ENCODE measurements at regions not wholly inside any gene's neighbourhood (a gene's known extent, or its start where the extent isn't known, plus 50 kb on each side); places are given as distances from the start of the nearest gene placed in this dataset.

DNA sequence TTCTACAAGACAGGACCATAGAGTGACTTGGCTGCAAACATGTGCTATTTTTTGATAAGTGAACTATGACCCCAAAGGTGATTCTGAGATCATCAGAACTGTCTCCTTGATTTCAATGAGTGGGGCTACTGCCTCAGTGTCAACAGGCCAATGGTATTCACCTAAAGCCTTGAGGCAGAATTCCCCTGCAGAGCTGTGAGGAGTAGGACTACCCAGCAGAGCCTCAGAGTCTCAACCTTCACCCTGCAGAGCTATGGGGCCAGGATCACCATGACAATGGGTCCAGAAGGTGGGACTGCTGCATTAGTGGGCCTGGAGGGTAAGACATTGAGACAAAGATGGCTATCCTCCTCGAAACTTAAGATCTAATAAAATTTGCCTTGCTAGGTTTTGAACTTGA lies 1668.2 kb upstream of the SLC39A10 start:
- no peaks in the 10 kb centered on the region for H3K79me2 ChIP-seq (ENCODE audit: insufficient read depth, low read depth, low read length)
- H3K36me3 ChIP-seq (ENCODE audit: insufficient read depth, low read length): no peaks in the 10 kb centered on the region
- H3K4me3 ChIP-seq (ENCODE audit: low read depth, low read length, poor library complexity, severe bottlenecking): no peak overlapping the region
- H4K20me1 ChIP-seq (ENCODE audit: insufficient read depth, low read length): no peaks in the 10 kb centered on the region
- POLR2A ChIA-PET: interaction anchor here (0.7 to 1.5 kb wide), 2 partner anchors 15 to 18 kb away, joined by 3 to 5 read pairs; no protein-coding TSS in a partner anchor
- intact Hi-C loops (cut with micrococcal nuclease; ENCODE audit: unreplicated experiment): no loop called here
- TF ChIP-seq EZH2phosphoT487 (IDR thresholded peaks at IDR 0.05; ENCODE audit: borderline replicate concordance, low read depth, low read length): no peak
- TF ChIP-seq, protein P1, sequence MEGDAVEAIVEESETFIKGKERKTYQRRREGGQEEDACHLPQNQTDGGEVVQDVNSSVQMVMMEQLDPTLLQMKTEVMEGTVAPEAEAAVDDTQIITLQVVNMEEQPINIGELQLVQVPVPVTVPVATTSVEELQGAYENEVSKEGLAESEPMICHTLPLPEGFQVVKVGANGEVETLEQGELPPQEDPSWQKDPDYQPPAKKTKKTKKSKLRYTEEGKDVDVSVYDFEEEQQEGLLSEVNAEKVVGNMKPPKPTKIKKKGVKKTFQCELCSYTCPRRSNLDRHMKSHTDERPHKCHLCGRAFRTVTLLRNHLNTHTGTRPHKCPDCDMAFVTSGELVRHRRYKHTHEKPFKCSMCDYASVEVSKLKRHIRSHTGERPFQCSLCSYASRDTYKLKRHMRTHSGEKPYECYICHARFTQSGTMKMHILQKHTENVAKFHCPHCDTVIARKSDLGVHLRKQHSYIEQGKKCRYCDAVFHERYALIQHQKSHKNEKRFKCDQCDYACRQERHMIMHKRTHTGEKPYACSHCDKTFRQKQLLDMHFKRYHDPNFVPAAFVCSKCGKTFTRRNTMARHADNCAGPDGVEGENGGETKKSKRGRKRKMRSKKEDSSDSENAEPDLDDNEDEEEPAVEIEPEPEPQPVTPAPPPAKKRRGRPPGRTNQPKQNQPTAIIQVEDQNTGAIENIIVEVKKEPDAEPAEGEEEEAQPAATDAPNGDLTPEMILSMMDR (conservative IDR thresholded peaks at IDR 0.05; ENCODE audit: low read length): no peak
- H3K4me2 ChIP-seq (ENCODE audit: low read length): no peak overlapping the region
- no peaks in the 10 kb centered on the region for H3K9me2 ChIP-seq (ENCODE audit: insufficient read depth, low read length)
- no TSS peak for BruUV-seq (replicated peaks)
- H2AFZ ChIP-seq (ENCODE audit: low read length): no peak overlapping the region
- H3K27ac ChIP-seq (ENCODE audit: low read depth, low read length, poor library complexity, severe bottlenecking): no peak overlapping the region
- no peaks in the 10 kb centered on the region for H3K9me3 ChIP-seq (ENCODE audit: low read length)
- CTCF ChIA-PET (ENCODE audit: unreplicated experiment): no interaction called here
- no peak for DNase-seq (ENCODE audit: low spot score)
- H3K4me1 ChIP-seq (ENCODE audit: insufficient read depth, low read length, poor library complexity, severe bottlenecking): no peaks in the 10 kb centered on the region

DNA sequence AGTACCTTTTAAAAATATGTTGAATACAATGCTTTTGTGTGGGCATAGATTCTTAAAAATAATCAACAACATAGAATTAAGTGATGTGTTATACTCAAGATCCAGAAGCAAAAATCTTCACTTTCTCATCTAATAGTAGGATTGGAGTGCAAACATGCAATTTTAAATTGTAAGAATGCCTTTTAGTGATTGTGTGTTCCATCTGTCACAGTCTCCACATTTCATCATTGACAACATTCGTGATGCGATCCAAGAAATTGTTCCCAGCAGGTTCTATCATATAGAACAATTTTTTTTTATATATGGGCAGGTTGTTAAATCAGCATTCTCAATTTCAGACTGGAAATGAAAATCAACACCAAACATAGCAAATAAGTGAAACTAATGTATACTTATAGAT lies 1671.8 kb upstream of the SLC39A10 start:
- H3K4me1 ChIP-seq (ENCODE audit: insufficient read depth, low read length, poor library complexity, severe bottlenecking): no peaks in the 10 kb centered on the region
- H3K4me3 ChIP-seq (ENCODE audit: low read depth, low read length, poor library complexity, severe bottlenecking): no peak overlapping the region
- BruUV-seq (replicated peaks): no TSS peak
- H3K79me2 ChIP-seq (ENCODE audit: insufficient read depth, low read depth, low read length): no peaks in the 10 kb centered on the region
- H3K36me3 ChIP-seq (ENCODE audit: insufficient read depth, low read length): no peaks in the 10 kb centered on the region
- CTCF ChIA-PET (ENCODE audit: unreplicated experiment): no interaction called here
- H3K4me2 ChIP-seq (ENCODE audit: low read length): no peak overlapping the region
- no peak overlapping the region for H3K27ac ChIP-seq (ENCODE audit: low read depth, low read length, poor library complexity, severe bottlenecking)
- no peaks in the 10 kb centered on the region for H4K20me1 ChIP-seq (ENCODE audit: insufficient read depth, low read length)
- POLR2A ChIA-PET: no interaction called here
- no peak overlapping the region for H2AFZ ChIP-seq (ENCODE audit: low read length)
- TF ChIP-seq, protein P1 (conservative IDR thresholded peaks at IDR 0.05; ENCODE audit: low read length): no peak
- no peak for TF ChIP-seq EZH2phosphoT487 (IDR thresholded peaks at IDR 0.05; ENCODE audit: borderline replicate concordance, low read depth, low read length)
- no peak for DNase-seq (ENCODE audit: low spot score)
- H3K9me3 ChIP-seq (ENCODE audit: low read length): no peaks in the 10 kb centered on the region
- H3K9me2 ChIP-seq (ENCODE audit: insufficient read depth, low read length): no peaks in the 10 kb centered on the region
- intact Hi-C loops (cut with micrococcal nuclease; ENCODE audit: unreplicated experiment): no loop called here

GRCh38 chr2:193980599-193980998 lies 1676.4 kb upstream of the SLC39A10 start:
- Histone ChIP-seq H3K4me2 (ENCODE audit: low read length) (no peak overlapping the region), H3K9me2 (ENCODE audit: insufficient read depth, low read length) (no peaks in the 10 kb centered on the region), H2AFZ (ENCODE audit: low read length) (no peak overlapping the region), H3K9me3 (ENCODE audit: low read length) (no peaks in the 10 kb centered on the region), H3K36me3 (ENCODE audit: insufficient read depth, low read length) (no peaks in the 10 kb centered on the region), H3K79me2 (ENCODE audit: insufficient read depth, low read depth, low read length) (no peaks in the 10 kb centered on the region), H4K20me1 (ENCODE audit: insufficient read depth, low read length) (no peaks in the 10 kb centered on the region), H3K4me3 (ENCODE audit: low read depth, low read length, poor library complexity, severe bottlenecking) (no peak overlapping the region), H3K4me1 (ENCODE audit: insufficient read depth, low read length, poor library complexity, severe bottlenecking) (no peaks in the 10 kb centered on the region), H3K27ac (ENCODE audit: low read depth, low read length, poor library complexity, severe bottlenecking) (no peak overlapping the region)
- ChIA-PET CTCF (ENCODE audit: unreplicated experiment) (no interaction called here), POLR2A (no interaction called here)
- DNase-seq (ENCODE audit: low spot score): no peak
- intact Hi-C loops (cut with micrococcal nuclease; ENCODE audit: unreplicated experiment): no loop called here
- BruUV-seq (replicated peaks): no TSS peak
- no peak for TF ChIP-seq EZH2phosphoT487 (IDR thresholded peaks at IDR 0.05; ENCODE audit: borderline replicate concordance, low read depth, low read length)
- TF ChIP-seq, protein P1 (conservative IDR thresholded peaks at IDR 0.05; ENCODE audit: low read length): no peak
